ENCODE measurements at regions not wholly inside any gene's neighbourhood (a gene's known extent, or its start where the extent isn't known, plus 50 kb on each side); places are given as distances from the start of the nearest gene placed in this dataset.

GRCh38 chr14:101117543-101117942 is 214.0 kb upstream of the RTL1 start:
- no peak overlapping the region for H3K4me3 ChIP-seq (ENCODE audit: low read depth, low read length)
- H3K4me1 ChIP-seq (ENCODE audit: control insufficient read depth, insufficient read depth, low read length) = no peaks in the 10 kb centered on the region
- no peaks in the 10 kb centered on the region for H3K27me3 ChIP-seq (ENCODE audit: control insufficient read depth, insufficient read depth, low read length)
- no peak overlapping the region for H3K9ac ChIP-seq (ENCODE audit: low read depth, low read length)
- no peaks in the 10 kb centered on the region for H3K36me3 ChIP-seq (ENCODE audit: control insufficient read depth, insufficient read depth, low read length)
- no peaks in the 10 kb centered on the region for H3K9me3 ChIP-seq (ENCODE audit: control insufficient read depth, insufficient read depth, low read length)

DNA sequence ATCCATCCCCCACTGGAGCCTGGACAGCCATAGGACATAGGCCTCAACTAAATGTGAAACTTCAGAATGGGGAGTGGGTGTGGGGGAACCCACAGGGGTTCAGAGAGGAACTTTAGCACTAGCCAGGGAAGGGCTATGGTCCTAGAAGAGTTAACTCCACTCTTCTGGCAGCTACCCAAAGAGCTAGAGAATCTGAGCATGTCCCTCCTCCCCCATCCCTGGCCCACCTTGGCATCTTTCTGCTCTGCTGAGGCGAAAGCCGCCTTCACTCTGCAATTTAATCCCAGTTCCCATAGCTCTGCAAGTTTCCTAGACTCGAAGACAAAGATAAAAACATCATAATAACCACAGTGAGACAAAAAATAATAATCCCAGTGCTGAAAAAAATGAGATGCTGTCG is 214.7 kb upstream of the RTL1 start:
- Histone ChIP-seq H3K9me3 (ENCODE audit: control insufficient read depth, insufficient read depth, low read length) (no peaks in the 10 kb centered on the region), H3K36me3 (ENCODE audit: control insufficient read depth, insufficient read depth, low read length) (no peaks in the 10 kb centered on the region), H3K4me3 (ENCODE audit: low read depth, low read length) (no peak overlapping the region), H3K4me1 (ENCODE audit: control insufficient read depth, insufficient read depth, low read length) (no peaks in the 10 kb centered on the region), H3K27me3 (ENCODE audit: control insufficient read depth, insufficient read depth, low read length) (no peaks in the 10 kb centered on the region), H3K9ac (ENCODE audit: low read depth, low read length) (no peak overlapping the region)

- H3K9ac ChIP-seq (ENCODE audit: low read depth, low read length) = no peak overlapping the region
- H3K9me3 ChIP-seq (ENCODE audit: control insufficient read depth, insufficient read depth, low read length) = no peaks in the 10 kb centered on the region
- no peaks in the 10 kb centered on the region for H3K4me1 ChIP-seq (ENCODE audit: control insufficient read depth, insufficient read depth, low read length)
- H3K36me3 ChIP-seq (ENCODE audit: control insufficient read depth, insufficient read depth, low read length) = no peaks in the 10 kb centered on the region
- H3K4me3 ChIP-seq (ENCODE audit: low read depth, low read length) = no peak overlapping the region
- H3K27me3 ChIP-seq (ENCODE audit: control insufficient read depth, insufficient read depth, low read length) = no peaks in the 10 kb centered on the region
Observed at GRCh38 chr14:101118746-101119591, 215.4 kb upstream of the RTL1 start.

DNA sequence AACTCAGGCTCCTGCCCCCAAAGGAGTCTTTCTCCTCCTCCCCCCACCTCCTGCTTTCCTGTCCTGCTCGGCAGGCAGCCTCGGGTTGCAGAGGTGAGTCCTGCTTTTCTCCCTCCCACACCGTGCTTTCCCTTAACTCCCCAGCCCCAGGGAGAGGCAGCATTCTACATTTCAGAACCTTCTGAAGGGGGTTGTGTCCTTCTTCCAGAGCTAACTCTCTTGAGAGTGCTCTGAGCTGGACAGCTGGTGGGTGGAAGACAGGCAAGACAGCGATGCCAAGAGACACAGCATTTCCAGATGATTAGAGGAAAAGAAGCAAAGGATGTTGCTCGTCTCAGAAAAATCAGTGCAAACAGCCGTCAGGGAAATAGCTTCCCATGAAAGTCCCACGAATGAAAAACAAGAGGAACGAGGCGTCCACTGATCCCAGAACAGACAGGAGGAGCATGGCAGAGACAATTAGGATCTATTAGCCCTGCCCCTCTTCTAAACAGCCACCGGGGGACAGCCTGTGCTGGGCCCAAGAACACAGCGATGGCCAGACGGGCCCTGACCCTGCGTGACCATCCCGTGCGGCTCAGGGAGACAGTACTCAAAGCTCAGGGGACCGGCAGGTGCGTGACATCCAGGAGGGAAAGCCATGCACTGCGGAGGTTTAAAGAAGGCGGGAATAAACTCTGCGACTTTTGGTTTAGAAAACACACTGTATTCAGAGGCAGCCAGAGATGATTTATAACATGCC is 216.5 kb upstream of the RTL1 start:
- H3K27me3 ChIP-seq (ENCODE audit: control insufficient read depth, insufficient read depth, low read length) = no peaks in the 10 kb centered on the region
- no peaks in the 10 kb centered on the region for H3K9me3 ChIP-seq (ENCODE audit: control insufficient read depth, insufficient read depth, low read length)
- no peak overlapping the region for H3K9ac ChIP-seq (ENCODE audit: low read depth, low read length)
- H3K36me3 ChIP-seq (ENCODE audit: control insufficient read depth, insufficient read depth, low read length) = no peaks in the 10 kb centered on the region
- H3K4me1 ChIP-seq (ENCODE audit: control insufficient read depth, insufficient read depth, low read length) = no peaks in the 10 kb centered on the region
- no peak overlapping the region for H3K4me3 ChIP-seq (ENCODE audit: low read depth, low read length)

DNA sequence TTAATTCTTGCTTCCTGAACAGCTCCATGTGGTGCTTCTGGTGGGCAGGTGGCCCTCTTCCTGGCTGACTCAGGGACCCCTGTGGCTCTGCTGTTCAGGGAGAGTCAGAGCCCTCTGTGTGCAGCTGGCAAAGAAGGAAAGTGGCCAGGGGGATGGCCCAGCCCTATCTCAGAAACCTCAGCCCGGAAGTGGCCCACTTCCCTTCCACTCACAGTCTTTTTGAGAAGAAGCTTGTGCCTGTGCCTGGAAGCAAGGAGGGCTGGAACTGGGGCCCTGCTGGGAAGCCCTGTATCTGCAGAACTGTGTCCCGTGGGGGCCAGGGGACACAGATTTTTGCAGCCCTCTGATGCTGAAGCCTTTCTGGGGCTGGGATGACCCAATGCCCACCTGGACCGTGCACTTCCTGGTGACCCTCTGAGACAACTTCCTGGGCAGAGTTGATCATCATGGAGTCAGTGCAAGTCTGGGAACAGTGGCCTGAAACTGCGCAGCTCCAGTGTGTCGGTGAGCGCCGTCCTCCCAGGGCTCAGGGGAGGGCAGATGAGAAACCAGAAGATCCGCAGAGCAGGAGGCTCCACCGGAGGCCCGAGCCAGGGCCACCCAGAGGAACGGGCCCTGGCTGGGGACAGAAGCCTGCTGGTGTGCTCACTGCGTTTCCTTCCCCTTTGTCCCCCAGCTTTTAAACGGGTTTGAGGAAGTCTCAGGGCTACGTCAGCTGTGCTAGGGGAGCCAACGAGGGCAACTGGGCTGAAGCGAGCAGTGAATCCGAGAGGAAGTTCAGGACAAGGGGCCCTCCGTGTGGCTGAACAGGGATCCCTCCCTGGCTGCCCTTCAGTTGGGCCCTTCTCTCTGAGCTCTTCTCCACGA is 217.4 kb upstream of the RTL1 start:
- Histone ChIP-seq H3K4me1 (ENCODE audit: control insufficient read depth, insufficient read depth, low read length) (no peaks in the 10 kb centered on the region), H3K9ac (ENCODE audit: low read depth, low read length) (no peak overlapping the region), H3K9me3 (ENCODE audit: control insufficient read depth, insufficient read depth, low read length) (no peaks in the 10 kb centered on the region), H3K36me3 (ENCODE audit: control insufficient read depth, insufficient read depth, low read length) (no peaks in the 10 kb centered on the region), H3K27me3 (ENCODE audit: control insufficient read depth, insufficient read depth, low read length) (no peaks in the 10 kb centered on the region), H3K4me3 (ENCODE audit: low read depth, low read length) (no peak overlapping the region)

- Histone ChIP-seq H3K9ac (ENCODE audit: low read depth, low read length) (no peak overlapping the region), H3K36me3 (ENCODE audit: control insufficient read depth, insufficient read depth, low read length) (no peaks in the 10 kb centered on the region), H3K27me3 (ENCODE audit: control insufficient read depth, insufficient read depth, low read length) (no peaks in the 10 kb centered on the region), H3K9me3 (ENCODE audit: control insufficient read depth, insufficient read depth, low read length) (no peaks in the 10 kb centered on the region), H3K4me1 (ENCODE audit: control insufficient read depth, insufficient read depth, low read length) (no peaks in the 10 kb centered on the region), H3K4me3 (ENCODE audit: low read depth, low read length) (no peak overlapping the region)
Observed at GRCh38 chr14:101121508-101122139, 218.1 kb upstream of the RTL1 start.

GRCh38 chr14:101122237-101123141 is 219.0 kb upstream of the RTL1 start:
- Histone ChIP-seq H3K9ac (ENCODE audit: low read depth, low read length) (no peak overlapping the region), H3K4me1 (ENCODE audit: control insufficient read depth, insufficient read depth, low read length) (no peaks in the 10 kb centered on the region)

GRCh38 chr14:101123618-101124510 is 220.3 kb upstream of the RTL1 start:
- Histone ChIP-seq H3K9me3 (ENCODE audit: control insufficient read depth, insufficient read depth, low read length) (no peaks in the 10 kb centered on the region), H3K27me3 (ENCODE audit: control insufficient read depth, insufficient read depth, low read length) (no peaks in the 10 kb centered on the region), H3K4me1 (ENCODE audit: control insufficient read depth, insufficient read depth, low read length) (no peaks in the 10 kb centered on the region), H3K36me3 (ENCODE audit: control insufficient read depth, insufficient read depth, low read length) (no peaks in the 10 kb centered on the region), H3K9ac (ENCODE audit: low read depth, low read length) (no peak overlapping the region), H3K4me3 (ENCODE audit: low read depth, low read length) (no peak overlapping the region)

More at GRCh38 chr14:101122237-101123141, 219.0 kb upstream of the RTL1 start:
- no peaks in the 10 kb centered on the region for H3K9me3 ChIP-seq (ENCODE audit: control insufficient read depth, insufficient read depth, low read length)
- no peak overlapping the region for H3K4me3 ChIP-seq (ENCODE audit: low read depth, low read length)
- H3K36me3 ChIP-seq (ENCODE audit: control insufficient read depth, insufficient read depth, low read length) = no peaks in the 10 kb centered on the region
- H3K27me3 ChIP-seq (ENCODE audit: control insufficient read depth, insufficient read depth, low read length) = no peaks in the 10 kb centered on the region

DNA sequence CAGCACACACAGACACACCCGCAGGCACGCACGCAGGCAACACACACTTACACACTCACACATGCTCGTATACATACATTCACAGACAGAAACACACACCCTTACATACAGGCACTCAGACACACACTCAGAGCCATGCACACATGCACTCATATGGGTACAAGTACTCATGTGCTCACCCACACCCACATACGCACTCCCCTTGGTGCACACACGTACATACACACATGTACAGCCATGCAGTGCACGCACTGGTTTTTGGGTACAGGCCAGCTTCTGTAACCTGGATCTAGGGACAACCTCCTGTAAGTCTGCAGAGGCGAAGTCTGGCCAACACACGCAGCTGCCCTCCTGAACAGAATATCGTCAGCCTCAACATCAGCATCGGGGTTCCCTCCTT is 221.3 kb upstream of the RTL1 start:
- Histone ChIP-seq H3K4me1 (ENCODE audit: control insufficient read depth, insufficient read depth, low read length) (no peaks in the 10 kb centered on the region), H3K9ac (ENCODE audit: low read depth, low read length) (no peak overlapping the region), H3K4me3 (ENCODE audit: low read depth, low read length) (no peak overlapping the region), H3K9me3 (ENCODE audit: control insufficient read depth, insufficient read depth, low read length) (no peaks in the 10 kb centered on the region), H3K36me3 (ENCODE audit: control insufficient read depth, insufficient read depth, low read length) (no peaks in the 10 kb centered on the region), H3K27me3 (ENCODE audit: control insufficient read depth, insufficient read depth, low read length) (no peaks in the 10 kb centered on the region)

DNA sequence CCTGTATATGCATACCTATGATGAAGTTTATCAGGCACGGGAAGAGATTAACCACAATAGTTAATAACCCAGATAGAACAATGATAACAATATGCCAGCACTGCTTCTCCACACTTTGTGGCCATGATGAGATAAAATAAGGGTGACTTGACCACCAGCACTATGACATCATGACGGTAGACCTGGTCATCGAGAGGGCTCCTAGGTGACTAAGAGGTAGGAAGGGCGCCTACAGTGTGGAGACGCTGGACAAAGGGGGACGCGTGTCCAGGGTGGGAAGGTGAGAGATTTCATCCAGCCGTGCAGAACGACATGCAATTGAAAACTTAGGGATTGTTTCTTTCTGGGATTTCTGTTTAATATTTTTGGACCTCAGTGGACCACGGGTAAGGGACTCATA is 221.8 kb upstream of the RTL1 start:
- H3K4me3 ChIP-seq (ENCODE audit: low read depth, low read length) = no peak overlapping the region
- no peaks in the 10 kb centered on the region for H3K9me3 ChIP-seq (ENCODE audit: control insufficient read depth, insufficient read depth, low read length)
- H3K4me1 ChIP-seq (ENCODE audit: control insufficient read depth, insufficient read depth, low read length) = no peaks in the 10 kb centered on the region
- H3K27me3 ChIP-seq (ENCODE audit: control insufficient read depth, insufficient read depth, low read length) = no peaks in the 10 kb centered on the region
- H3K36me3 ChIP-seq (ENCODE audit: control insufficient read depth, insufficient read depth, low read length) = no peaks in the 10 kb centered on the region
- no peak overlapping the region for H3K9ac ChIP-seq (ENCODE audit: low read depth, low read length)

Data from iPS-15b (cell line).